SU-DHL-6 (cell line): ENCODE measurements at regions not wholly inside any gene's neighbourhood (a gene's known extent, or its start where the extent isn't known, plus 50 kb on each side); places are given as distances from the start of the nearest gene placed in this dataset.

Experiments used
- CTCF ChIP-seq: fragments of 200-600 bp; sonication (generic); IDR thresholded peaks from one replicate; pipeline ENCODE4 v1.5.1; 2017; ENCODE audit warnings: antibody characterized with exemption, mild to moderate bottlenecking, low read length, moderate library complexity; ENCODE audit not compliant: insufficient read depth, poor library complexity, severe bottlenecking
- EZH2phosphoT487 ChIP-seq: fragments of 200-600 bp; sonication (generic), shearing (Covaris generic); conservative IDR thresholded peaks from 2 replicates; pipeline ENCODE4 v1.6.1; 2018; ENCODE audit warnings: mild to moderate bottlenecking, antibody characterized with exemption, low read length, moderate library complexity, mixed read lengths

- TF ChIP-seq CTCF (no peak), EZH2phosphoT487 (no peak)
These were observed 134.6 kb downstream of the AASDHPPT start for GRCh38 chr11:106212081-106212480.
